GM21825 (cell line): ENCODE measurements at regions not wholly inside any gene's neighbourhood (a gene's known extent, or its start where the extent isn't known, plus 50 kb on each side); places are given as distances from the start of the nearest gene placed in this dataset.

Source experiments
- ATAC-seq: cut with Tn5 transposase; IDR thresholded peaks from one replicate; pipeline ENCODE4 v1.9.1; 2021; ENCODE audit warnings: mild to moderate bottlenecking, moderate library complexity; ENCODE audit not compliant: unreplicated experiment

DNA sequence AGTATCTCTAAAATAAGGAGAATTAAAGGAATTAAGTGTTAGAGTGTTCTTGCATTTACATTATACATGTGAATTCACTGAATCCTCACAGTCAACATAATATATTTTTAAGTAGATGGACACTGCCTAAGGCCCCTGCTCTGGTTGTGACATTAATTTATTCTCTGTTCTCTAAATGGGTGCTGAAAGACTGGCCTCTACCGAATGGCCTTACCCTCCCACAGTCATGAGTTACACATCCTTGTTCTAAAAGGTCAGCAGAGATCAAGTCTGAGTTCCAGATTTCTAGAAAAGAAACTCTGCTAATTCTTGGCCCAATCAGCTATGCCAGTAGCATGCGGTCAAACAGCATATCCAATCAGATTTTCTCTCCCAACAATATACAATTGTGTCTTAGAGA is 193.2 kb downstream of the TM2D1 start:
- ATAC-seq, result no peak

- no peak for ATAC-seq
Measured at GRCh38 chr1:61523893-61524605, 200.9 kb downstream of the TM2D1 start.

- no peak for ATAC-seq
Measured at GRCh38 chr1:61523229-61523628, 201.7 kb downstream of the TM2D1 start.

GRCh38 chr1:61520401-61520800 is 204.5 kb downstream of the TM2D1 start:
- ATAC-seq, result no peak

DNA sequence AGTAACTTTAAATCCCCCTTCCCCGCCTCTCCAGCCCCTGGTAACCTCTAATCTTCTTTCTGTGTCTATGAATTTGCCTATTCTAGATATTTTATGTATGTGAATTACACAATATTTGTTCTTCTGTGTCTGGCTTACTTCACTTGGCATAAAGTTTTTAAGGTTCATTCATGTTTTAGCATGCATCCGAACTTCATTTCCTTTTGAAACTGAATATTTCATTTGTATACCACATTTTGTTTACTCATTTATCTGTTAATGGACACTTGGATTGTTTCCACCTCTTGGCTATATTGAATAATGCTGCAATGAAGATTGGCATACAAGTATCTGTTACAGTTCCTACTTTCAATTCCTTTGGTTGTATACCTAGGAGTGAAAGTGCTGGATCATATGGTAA is 205.3 kb downstream of the TM2D1 start:
- ATAC-seq, result no peak

- ATAC-seq, result no peak
Measured at GRCh38 chr1:61518670-61519400, 206.1 kb downstream of the TM2D1 start.

- ATAC-seq, result no peak
Measured at GRCh38 chr1:61517345-61517744, 207.6 kb downstream of the TM2D1 start.

DNA sequence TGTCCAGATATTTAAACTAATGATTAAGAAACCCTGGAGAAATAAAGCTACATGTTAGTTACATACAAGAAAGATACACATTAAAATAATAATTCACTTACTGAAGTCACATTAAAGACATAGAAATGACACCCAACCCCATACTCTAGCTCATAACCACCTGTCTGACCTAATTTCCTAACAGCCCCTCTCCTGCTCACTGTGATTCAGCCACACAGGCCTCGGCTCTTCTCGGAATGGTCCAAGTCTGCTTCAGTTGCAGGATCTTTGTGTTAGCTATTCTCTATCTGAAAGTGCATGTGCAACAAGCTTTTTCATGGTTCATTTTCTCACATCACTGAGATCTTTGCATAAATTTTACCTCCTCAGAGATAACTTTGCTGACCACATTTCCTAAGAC is 209.8 kb downstream of the TM2D1 start:
- no peak for ATAC-seq
